ENCODE measurements at regions not wholly inside any gene's neighbourhood (a gene's known extent, or its start where the extent isn't known, plus 50 kb on each side); places are given as distances from the start of the nearest gene placed in this dataset.
A peak's percentile ranks its signal among the peaks of the same experiment; 100 is the strongest.

GRCh38 chr6:115302731-115303130, 758.0 kb downstream of the FRK start:
- no peaks in the 10 kb centered on the region for H3K36me3 Mint-ChIP-seq (ENCODE audit: low read depth)
- no peak overlapping the region for H3K27ac Mint-ChIP-seq
- DNase-seq: no peak
- H3K4me1 Mint-ChIP-seq: peaks cover 16% of the 10 kb centered on the region
- peak overlapping the region; percentile 7 for H3K4me3 Mint-ChIP-seq
- peaks cover 13% of the 10 kb centered on the region for H3K9me3 Mint-ChIP-seq
- TF ChIP-seq CTCF (IDR thresholded peaks at IDR 0.05): no peak
- H3K27me3 Mint-ChIP-seq (ENCODE audit: low read depth, poor library complexity): no peaks in the 10 kb centered on the region

GRCh38 chr6:115287467-115287866, 773.2 kb downstream of the FRK start:
- H3K36me3 Mint-ChIP-seq (ENCODE audit: low read depth): no peaks in the 10 kb centered on the region
- H3K4me3 Mint-ChIP-seq: no peak overlapping the region
- no peak for DNase-seq
- H3K9me3 Mint-ChIP-seq: no peaks in the 10 kb centered on the region
- no peak overlapping the region for H3K27ac Mint-ChIP-seq
- H3K4me1 Mint-ChIP-seq: no peaks in the 10 kb centered on the region
- no peak for TF ChIP-seq CTCF (IDR thresholded peaks at IDR 0.05)
- H3K27me3 Mint-ChIP-seq (ENCODE audit: low read depth, poor library complexity): no peaks in the 10 kb centered on the region

GRCh38 chr6:115276881-115277565, 783.7 kb downstream of the FRK start:
- no peaks in the 10 kb centered on the region for H3K27me3 Mint-ChIP-seq (ENCODE audit: low read depth, poor library complexity)
- no peak overlapping the region for H3K27ac Mint-ChIP-seq
- H3K9me3 Mint-ChIP-seq: peaks cover under 1% of the 10 kb centered on the region
- H3K4me1 Mint-ChIP-seq: no peaks in the 10 kb centered on the region
- TF ChIP-seq CTCF (IDR thresholded peaks at IDR 0.05): no peak
- no peak for DNase-seq
- H3K36me3 Mint-ChIP-seq (ENCODE audit: low read depth): no peaks in the 10 kb centered on the region
- H3K4me3 Mint-ChIP-seq: no peak overlapping the region

- Mint-ChIP-seq H3K27ac (no peak overlapping the region), H3K4me1 (peaks cover 5% of the 10 kb centered on the region), H3K9me3 (peaks cover 6% of the 10 kb centered on the region), H3K27me3 (ENCODE audit: low read depth, poor library complexity) (no peaks in the 10 kb centered on the region), H3K4me3 (no peak overlapping the region), H3K36me3 (ENCODE audit: low read depth) (no peaks in the 10 kb centered on the region)
- TF ChIP-seq CTCF (IDR thresholded peaks at IDR 0.05): no peak
- DNase-seq: no peak
Observed at GRCh38 chr6:115272311-115272710, 788.4 kb downstream of the FRK start.

DNA sequence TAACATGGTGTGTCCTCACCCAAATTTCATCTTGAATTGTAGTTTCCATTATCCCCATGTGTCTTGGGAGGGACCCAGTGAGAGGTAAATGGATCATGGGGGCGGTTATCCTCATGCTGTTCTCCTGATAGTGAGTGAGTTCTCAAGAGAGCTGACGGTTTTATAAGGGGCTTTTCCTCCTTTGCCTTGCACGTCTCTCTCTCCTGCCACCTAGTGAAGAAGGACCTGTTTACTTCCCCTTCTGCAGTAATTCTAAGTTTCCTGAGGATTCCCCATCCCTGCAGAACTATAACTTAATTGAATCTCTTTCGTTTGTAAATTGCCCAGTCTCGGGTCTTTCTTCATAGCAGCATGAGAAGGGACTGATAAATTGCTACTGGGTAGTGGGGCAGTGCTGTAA, 789.3 kb downstream of the FRK start:
- no peaks in the 10 kb centered on the region for H3K36me3 Mint-ChIP-seq (ENCODE audit: low read depth)
- no peak overlapping the region for H3K4me3 Mint-ChIP-seq
- H3K27ac Mint-ChIP-seq: peak overlapping the region; percentile 76

More for the DNA sequence above, 789.3 kb downstream of the FRK start:
- TF ChIP-seq CTCF (IDR thresholded peaks at IDR 0.05): peak; percentile 18
- no peak for DNase-seq
- Mint-ChIP-seq H3K27me3 (ENCODE audit: low read depth, poor library complexity) (no peaks in the 10 kb centered on the region), H3K4me1 (peaks cover 5% of the 10 kb centered on the region), H3K9me3 (peaks cover 6% of the 10 kb centered on the region)
